NT2/D1 (cell line): ENCODE measurements at regions not wholly inside any gene's neighbourhood (a gene's known extent, or its start where the extent isn't known, plus 50 kb on each side); places are given as distances from the start of the nearest gene placed in this dataset.

Source experiments
- DNase-seq: peaks from one replicate; pipeline ENCODE4 v3.0.0-alpha.2; 2011; ENCODE audit warnings: low read depth, low spot score
- H3K27me3 ChIP-seq: 2 replicates; pipeline ENCODE4 v1.6.0; 2011; ENCODE audit warnings: mild to moderate bottlenecking; ENCODE audit not compliant: insufficient read length, insufficient read depth
- H3K36me3 ChIP-seq: 2 replicates; pipeline ENCODE4 v1.6.1; 2011; ENCODE audit warnings: mild to moderate bottlenecking, low read length, mixed read lengths; ENCODE audit not compliant: insufficient read depth, insufficient read length
- H3K4me1 ChIP-seq: 2 replicates; pipeline ENCODE4 v1.5.1; 2011; ENCODE audit not compliant: insufficient read depth, insufficient read length
- H3K4me3 ChIP-seq: 2 replicates; pipeline ENCODE4 v1.5.1; 2011; ENCODE audit warnings: low read depth; ENCODE audit not compliant: insufficient read length
- H3K9ac ChIP-seq: 2 replicates; pipeline ENCODE4 v1.6.0; 2011; ENCODE audit warnings: low read depth; ENCODE audit not compliant: insufficient read length
- H3K9me3 ChIP-seq: 2 replicates; pipeline ENCODE4 v1.5.1; 2011; ENCODE audit warnings: mild to moderate bottlenecking, low read length; ENCODE audit not compliant: insufficient read depth
- SUZ12 ChIP-seq: IDR thresholded peaks from 2 replicates; pipeline ENCODE4 v1.6.1; 2011; ENCODE audit not compliant: insufficient read length, insufficient read depth; ENCODE audit errors: extremely low read depth
- YY1 ChIP-seq: IDR thresholded peaks from 2 replicates; pipeline ENCODE4 v1.6.1; 2011; ENCODE audit not compliant: insufficient read length, insufficient read depth
- ZNF274 ChIP-seq: IDR thresholded peaks from 2 replicates; pipeline ENCODE4 v1.6.1; 2011; ENCODE audit warnings: mild to moderate bottlenecking, low read depth, low read length

DNA sequence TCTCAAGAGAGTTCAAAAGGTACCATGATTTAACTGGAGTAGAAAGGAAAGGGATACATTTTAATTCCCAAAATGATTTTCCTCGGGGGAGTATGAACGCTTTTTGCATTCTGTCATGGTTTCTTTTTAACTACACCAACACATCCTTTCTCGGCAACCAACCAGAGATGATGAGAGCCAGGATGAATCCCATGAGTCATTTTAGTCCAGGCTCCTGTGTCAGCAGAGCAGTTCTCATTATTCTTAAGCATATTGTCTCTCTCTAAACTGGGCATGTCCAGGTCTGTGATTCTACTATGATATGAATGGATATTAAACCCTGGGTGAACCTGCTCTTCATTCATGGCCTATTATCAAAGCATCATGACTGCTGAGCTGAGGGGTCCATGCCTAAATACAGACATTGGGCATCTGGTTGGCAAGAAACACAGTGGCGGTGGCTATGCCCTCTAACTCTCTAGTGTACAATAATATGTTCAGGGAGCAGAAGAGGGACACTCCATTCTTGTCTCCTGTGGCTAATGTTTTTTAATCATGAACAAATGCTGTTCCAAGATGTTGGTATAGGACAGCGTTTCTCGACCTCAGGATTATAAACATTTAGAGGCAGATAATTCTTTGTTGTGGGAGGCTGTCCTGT, 124.3 kb upstream of the ESRRG start:
- TF ChIP-seq YY1, result no peak
- no peak for DNase-seq
- no peaks in the 10 kb centered on the region for H3K4me1 ChIP-seq
- no peak overlapping the region for H3K4me3 ChIP-seq
- no peak overlapping the region for H3K9ac ChIP-seq
- H3K27me3 ChIP-seq, result no peaks in the 10 kb centered on the region
- H3K36me3 ChIP-seq, result no peaks in the 10 kb centered on the region
- no peaks in the 10 kb centered on the region for H3K9me3 ChIP-seq

DNA sequence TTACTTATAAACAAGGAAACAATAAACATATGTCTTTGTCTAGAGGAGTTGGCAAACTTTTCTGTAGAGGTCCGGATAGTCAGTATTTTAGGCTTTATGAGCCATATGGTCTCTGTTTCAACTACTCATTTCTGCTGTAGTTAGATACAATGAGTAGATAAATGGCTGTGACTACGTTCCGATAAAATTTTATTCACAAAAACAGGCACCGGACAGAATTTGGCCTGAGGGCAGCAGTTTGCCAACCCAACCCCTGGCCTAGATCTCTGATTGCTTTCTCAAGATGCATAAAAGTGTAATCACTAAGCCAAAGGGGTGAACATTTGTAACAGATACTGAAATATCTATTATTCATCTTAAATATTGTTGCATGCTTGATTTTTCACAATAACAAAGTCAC, 123.1 kb upstream of the ESRRG start:
- Histone ChIP-seq H3K9ac (no peak overlapping the region), H3K27me3 (no peaks in the 10 kb centered on the region), H3K36me3 (no peaks in the 10 kb centered on the region), H3K9me3 (no peaks in the 10 kb centered on the region), H3K4me1 (no peaks in the 10 kb centered on the region), H3K4me3 (no peak overlapping the region)
- TF ChIP-seq ZNF274 (no peak), YY1 (no peak), SUZ12 (no peak)
- no peak for DNase-seq

DNA sequence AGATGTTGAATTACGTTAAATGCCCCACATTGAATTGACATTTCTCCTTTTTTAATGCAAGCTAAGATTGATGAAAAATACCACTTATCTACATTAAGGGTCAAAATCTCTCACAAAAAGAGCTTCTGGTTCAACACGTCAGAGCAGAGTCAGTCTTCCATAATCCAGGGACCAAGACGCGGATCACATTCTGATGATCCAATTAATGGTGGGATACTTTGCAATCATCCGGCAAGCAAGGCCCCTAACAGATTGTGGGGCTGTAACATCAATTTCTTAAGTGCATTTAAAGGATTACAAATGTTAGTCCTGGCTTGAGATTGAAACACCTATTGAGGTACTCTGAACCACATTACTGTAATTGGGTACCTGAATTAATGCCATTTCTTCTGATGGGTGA, 120.2 kb upstream of the ESRRG start:
- H3K4me3 ChIP-seq, result no peak overlapping the region
- H3K9ac ChIP-seq, result no peak overlapping the region
- TF ChIP-seq YY1 (no peak), ZNF274 (no peak), SUZ12 (no peak)
- no peak for DNase-seq
- no peaks in the 10 kb centered on the region for H3K4me1 ChIP-seq
- H3K36me3 ChIP-seq, result no peaks in the 10 kb centered on the region
- H3K27me3 ChIP-seq, result no peaks in the 10 kb centered on the region
- no peaks in the 10 kb centered on the region for H3K9me3 ChIP-seq

DNA sequence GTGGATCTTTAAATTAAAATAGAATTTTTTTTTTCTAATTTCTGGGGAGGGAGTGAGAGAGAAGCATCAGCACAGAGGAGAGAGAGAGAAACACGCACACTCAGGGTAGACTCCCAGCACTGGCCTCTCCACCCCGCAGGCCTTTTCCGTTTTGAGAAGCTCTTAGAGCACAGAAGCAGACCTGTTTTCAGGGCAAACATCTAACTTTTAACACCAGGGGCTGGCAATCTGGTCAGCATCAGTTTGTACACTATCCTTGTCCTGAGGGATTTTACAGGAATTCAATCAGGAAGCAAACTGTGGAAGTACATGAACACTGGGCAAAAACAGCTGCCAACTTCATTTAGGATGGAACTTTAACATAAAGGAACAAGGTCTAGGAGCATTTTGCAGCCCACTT, 117.9 kb upstream of the ESRRG start:
- DNase-seq, result no peak
- no peak overlapping the region for H3K9ac ChIP-seq
- H3K27me3 ChIP-seq, result no peaks in the 10 kb centered on the region
- H3K9me3 ChIP-seq, result no peaks in the 10 kb centered on the region
- no peaks in the 10 kb centered on the region for H3K36me3 ChIP-seq
- no peak overlapping the region for H3K4me3 ChIP-seq
- TF ChIP-seq YY1 (no peak), SUZ12 (no peak), ZNF274 (no peak)
- H3K4me1 ChIP-seq, result no peaks in the 10 kb centered on the region

DNA sequence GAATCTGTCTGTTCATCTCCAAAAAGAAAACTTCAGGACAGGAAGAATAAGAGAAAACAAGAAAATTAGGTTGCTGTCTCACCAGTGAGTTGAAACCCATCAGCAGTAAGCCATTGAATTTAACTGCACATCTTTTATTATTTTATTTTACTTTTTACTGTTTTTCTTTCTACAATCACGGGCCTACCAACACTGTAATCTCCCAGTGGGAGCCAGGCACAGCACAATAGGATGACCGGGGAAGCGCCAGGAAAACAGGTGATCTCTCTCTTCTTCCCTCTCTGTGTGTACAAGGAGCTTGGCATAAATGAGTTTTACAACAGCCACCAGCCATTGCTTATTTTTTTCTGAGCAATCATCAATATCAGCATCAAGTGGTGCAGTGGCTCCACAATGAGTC, 113.1 kb upstream of the ESRRG start:
- no peaks in the 10 kb centered on the region for H3K4me1 ChIP-seq
- no peak for DNase-seq
- H3K9me3 ChIP-seq, result no peaks in the 10 kb centered on the region
- H3K27me3 ChIP-seq, result no peaks in the 10 kb centered on the region
- no peak for TF ChIP-seq ZNF274
- TF ChIP-seq SUZ12, result no peak
- TF ChIP-seq YY1, result no peak
- no peaks in the 10 kb centered on the region for H3K36me3 ChIP-seq
- no peak overlapping the region for H3K4me3 ChIP-seq
- H3K9ac ChIP-seq, result no peak overlapping the region

DNA sequence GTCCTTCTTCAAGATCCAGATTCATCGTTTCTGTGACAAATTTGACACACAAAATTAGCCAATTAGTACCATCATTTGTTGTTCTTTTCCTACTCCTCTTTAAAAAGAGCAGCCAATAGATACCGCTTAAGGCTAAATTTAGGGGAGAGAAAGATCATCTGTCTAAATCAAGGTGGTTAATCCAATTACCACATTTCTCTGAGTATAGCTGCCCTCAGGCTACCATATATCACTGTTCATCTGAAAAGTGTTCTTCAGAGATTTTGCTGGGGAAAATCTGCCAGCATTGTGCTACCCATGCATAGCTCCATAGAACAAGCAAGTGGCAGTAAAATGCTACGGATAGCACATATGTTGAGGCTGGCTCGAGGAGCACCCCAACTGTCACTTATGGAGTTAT, 110.3 kb upstream of the ESRRG start:
- Histone ChIP-seq H3K36me3 (no peaks in the 10 kb centered on the region), H3K9me3 (no peaks in the 10 kb centered on the region), H3K9ac (no peak overlapping the region), H3K4me1 (no peaks in the 10 kb centered on the region), H3K4me3 (no peak overlapping the region), H3K27me3 (no peaks in the 10 kb centered on the region)
- TF ChIP-seq ZNF274 (no peak), SUZ12 (no peak), YY1 (no peak)
- no peak for DNase-seq

DNA sequence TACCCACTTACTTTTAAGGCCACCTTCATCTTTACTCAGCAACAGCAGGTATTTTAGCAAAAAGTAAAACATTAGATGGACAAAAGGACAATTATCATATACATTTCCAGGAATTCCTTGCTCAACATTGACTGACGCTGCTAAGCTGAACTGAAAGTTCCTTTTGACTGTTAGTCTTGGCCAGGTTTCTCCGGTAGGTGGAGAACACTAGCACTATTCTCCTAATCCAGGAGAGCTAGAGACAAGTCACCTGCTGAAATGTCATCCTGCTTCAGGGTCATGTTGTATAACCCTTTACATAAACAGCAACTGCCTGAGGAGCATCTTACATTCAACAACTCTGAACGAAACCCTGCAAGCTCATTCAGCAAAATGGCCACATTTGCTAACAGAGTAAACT, 109.0 kb upstream of the ESRRG start:
- no peak for DNase-seq
- H3K9me3 ChIP-seq, result no peaks in the 10 kb centered on the region
- no peaks in the 10 kb centered on the region for H3K27me3 ChIP-seq
- H3K9ac ChIP-seq, result no peak overlapping the region
- TF ChIP-seq ZNF274 (no peak), YY1 (no peak), SUZ12 (no peak)
- no peaks in the 10 kb centered on the region for H3K36me3 ChIP-seq
- H3K4me1 ChIP-seq, result no peaks in the 10 kb centered on the region
- no peak overlapping the region for H3K4me3 ChIP-seq
